Omental fat pad (tissue), 3 donors: ENCODE measurements at regions not wholly inside any gene's neighbourhood (a gene's known extent, or its start where the extent isn't known, plus 50 kb on each side); places are given as distances from the start of the nearest gene placed in this dataset.

Experiments used
- ATAC-seq: fragments of 150-250 bp; one replicate; pipeline ENCODE4 v1.9.1; 2016; ENCODE audit warnings: mild to moderate bottlenecking, moderate library complexity; ENCODE audit not compliant: low FRiP score
- DNase-seq: peaks from one replicate; pipeline ENCODE4 v3.0.0-alpha.2; 2019; ENCODE audit warnings: low spot score
- CTCF ChIP-seq, 3 donors: fragments of 450-650 bp; IDR thresholded peaks; one replicate each; pipeline ENCODE4 v1.5.1; 2016 to 2017; ENCODE audit warnings: antibody characterized with exemption in 3 of 3, mild to moderate bottlenecking in 3 of 3, moderate library complexity in 2 of 3

- no peak for ATAC-seq
- no peak for TF ChIP-seq CTCF (IDR thresholded peaks at IDR 0.05)
- no peak for DNase-seq
Observed at GRCh38 chr7:91814189-91814588, 66.3 kb downstream of the MTERF1 start.
